ENCODE measurements at regions not wholly inside any gene's neighbourhood (a gene's known extent, or its start where the extent isn't known, plus 50 kb on each side); places are given as distances from the start of the nearest gene placed in this dataset.
"Not testable (repeated sequence)": the region's sequence is repeated elsewhere in the genome, so short reads cannot be mapped to it uniquely, and the experiment has no call there.

DNA sequence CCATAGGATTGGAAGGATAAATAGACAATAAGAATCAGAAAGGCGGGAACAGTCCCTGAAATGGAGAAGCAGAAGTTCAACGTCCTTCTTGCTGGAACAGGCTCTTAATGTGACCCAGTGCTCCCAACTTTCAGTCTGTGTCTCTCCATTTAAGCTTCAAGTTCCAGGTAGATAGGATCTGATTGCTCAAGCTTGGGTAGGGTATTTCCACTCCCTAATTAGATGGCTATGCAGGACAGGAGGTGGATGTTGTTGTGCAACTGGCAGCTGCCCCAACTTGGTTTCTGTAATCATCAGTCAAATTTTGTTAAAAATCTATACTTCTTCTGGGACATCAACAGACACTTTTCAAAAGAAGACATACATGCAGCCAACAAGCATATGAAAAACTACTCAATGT lies 266.2 kb downstream of the C12orf75 start:
- no peak for DNase-seq

DNA sequence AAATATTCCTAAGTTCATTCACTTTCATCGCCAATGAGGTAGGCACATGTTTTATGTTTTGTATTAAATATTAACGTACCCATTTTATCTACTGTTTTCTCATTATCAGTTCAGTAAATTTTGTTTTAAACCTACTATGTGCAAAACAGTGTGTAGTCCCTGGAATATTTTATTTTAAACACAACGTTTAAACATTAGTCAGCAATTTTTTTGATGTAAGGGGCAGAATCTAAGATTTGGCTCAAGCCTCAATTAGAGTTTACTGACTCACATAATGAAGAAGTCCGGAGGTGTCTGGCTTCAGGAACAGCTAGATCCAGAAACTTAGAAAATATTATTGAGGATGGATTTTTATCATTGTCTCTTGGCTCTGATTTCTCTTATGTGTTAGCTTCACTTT lies 267.5 kb downstream of the C12orf75 start:
- DNase-seq, result no peak

DNA sequence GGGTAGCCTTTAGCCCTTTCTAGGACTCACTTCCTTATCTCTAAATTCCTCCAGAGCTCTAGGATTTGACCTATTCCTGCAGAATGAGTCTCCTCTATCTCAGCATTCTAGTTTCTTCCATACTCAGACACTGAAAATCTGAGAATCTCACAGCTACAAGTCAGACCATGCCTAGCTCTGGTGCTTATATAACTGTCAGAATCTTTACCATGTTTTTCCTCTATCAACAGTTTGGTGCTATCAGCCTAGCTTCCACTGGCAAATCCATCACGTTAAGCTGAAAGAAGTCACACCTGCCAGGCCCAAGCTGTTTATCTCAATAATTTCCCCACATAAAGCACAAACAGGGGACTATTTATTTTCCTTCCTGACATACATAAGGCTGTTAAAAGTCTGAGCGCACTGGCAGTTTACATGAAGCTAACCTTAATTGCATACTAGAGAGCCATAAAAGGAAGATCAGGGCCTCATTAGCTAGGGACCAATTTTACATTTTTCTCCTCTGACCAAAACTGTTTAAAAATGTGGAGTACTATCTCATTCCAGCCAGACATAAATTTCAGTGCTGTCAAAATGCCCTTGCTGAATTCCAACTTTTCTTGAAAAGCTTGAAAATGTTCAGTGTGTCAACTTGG lies 270.5 kb downstream of the C12orf75 start:
- DNase-seq, result no peak

DNA sequence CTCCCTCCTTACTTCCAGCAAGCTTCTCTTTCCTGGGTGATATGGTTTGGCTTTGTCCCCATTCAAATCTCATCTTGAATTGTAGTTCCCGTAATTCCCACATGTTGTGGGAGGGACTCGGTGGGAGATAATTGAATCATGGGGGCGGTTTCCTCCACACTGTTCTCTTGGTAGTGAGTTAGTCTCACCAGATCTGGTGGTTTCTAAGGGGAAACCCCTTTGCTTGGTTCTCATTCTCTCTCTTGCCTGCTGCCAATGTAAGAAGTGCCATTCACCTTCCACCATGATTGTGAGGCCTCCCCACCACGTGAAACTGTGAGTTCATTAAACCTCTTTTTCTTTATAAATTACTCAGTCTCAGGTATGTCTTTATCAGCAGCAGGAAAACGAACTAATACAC lies 271.8 kb downstream of the C12orf75 start:
- not testable (repeated sequence) for DNase-seq

DNA sequence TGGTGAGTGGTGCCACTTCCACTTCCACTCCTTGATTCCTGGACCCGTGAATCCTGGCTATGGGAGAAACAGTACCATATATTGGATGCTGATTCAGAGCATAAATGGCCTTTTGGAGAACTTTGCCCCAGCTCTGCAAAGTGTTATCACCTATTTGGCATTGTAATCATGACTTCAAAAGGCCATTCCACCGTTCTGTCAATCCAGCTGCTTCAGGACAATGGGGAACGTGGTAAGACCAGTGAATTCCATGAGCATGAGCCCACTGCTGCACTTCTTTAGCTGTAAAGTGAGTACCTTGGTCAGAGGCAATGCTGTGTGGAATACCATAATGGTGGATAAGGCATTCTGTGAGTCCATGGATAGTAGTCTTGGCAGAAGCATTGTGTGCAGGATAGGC lies 273.8 kb downstream of the C12orf75 start:
- DNase-seq, result not testable (repeated sequence)

DNA sequence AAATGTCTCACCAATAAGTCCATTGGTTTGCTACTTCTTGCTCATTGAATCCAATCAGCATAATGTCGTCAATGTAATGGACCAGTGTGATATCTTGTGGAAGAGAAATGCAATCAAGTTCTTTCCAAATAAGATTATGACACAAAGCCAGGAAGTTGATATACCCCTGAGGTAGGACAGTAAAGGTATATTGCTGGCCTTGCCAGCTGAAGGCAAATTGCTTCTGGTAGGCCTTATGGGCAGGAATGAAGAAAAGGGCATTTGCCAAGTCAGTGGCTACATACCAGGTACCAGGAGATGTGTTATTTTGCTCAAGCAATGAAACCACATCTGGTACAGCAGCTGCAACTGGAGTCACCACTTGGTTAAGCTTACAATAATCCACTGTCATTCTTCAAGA lies 276.1 kb downstream of the C12orf75 start:
- not testable (repeated sequence) for DNase-seq

DNA sequence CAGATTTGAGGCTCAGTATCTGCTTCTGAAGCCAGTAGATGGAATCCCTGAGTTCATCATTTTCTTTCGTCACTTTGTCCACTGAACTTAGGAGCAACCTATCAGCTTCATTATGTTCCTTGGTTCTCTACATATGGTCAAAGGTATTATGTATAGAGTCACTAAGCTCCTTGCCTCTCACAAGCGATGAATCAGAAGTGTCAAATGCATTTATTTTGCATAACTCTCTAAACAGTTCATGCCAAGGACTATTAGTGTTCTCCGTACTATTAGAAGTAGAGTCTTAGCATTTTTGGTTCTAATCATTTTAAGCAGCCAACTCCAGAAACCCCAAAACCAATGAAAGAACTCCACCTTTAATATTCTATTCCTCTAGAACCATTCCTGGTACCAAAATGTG lies 278.5 kb downstream of the C12orf75 start:
- DNase-seq, result not testable (repeated sequence)

DNA sequence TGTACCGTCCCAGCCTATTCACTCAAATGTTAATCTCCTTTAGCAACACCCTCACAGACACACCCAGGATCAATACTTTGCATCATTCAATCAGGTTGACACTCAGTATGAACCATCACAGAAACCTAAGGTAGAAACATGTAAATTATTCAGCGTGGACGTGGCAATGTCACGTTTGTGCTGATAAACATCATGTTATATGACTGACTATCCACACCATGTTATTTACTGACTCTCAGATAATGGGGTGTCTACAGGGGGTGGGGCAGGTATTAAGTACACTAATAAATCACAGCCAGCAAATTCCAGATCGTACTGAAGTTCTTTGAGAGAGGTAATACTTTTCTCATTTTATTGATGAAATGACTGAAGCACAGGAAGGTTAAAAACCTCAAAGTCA lies 280.0 kb downstream of the C12orf75 start:
- no peak for DNase-seq

DNA sequence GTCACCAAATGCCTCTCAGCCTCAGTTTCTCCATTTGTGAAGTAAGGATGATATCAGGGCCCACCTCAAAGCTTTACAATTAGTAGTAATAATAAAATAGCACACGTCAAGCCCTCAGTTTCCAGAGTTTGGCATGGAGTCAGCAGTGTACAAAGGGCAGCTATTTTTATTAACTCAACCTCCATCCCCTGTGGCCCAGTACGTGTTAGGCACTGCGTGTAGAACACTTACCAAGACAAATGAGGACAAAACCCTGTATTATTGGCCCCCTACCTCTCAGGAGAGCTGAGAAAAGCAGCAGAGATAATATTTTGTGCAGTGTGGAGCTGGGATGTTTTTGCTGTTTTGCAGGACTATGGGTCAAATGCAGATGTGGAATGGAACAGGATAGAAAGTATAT lies 280.8 kb downstream of the C12orf75 start:
- DNase-seq, result no peak

DNA sequence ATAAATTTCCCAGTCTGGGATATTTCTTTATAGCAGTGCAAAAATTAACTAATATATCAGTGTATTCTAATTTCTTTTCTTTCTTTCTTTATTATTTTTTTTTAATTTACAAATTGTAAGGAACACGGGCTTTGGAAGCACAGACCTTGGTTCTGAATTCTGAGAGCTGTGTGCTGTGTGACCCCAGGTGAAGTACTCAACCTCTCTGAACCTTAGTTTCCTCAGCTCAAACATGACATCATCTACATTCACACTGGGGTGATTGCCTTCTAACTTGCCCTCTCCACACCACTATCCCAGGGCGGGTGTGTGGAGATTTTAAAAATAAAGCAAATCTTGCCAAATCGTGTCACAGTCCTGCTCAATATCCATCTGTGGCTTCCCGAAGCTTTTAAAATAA lies 282.8 kb downstream of the C12orf75 start:
- no peak for DNase-seq

DNA sequence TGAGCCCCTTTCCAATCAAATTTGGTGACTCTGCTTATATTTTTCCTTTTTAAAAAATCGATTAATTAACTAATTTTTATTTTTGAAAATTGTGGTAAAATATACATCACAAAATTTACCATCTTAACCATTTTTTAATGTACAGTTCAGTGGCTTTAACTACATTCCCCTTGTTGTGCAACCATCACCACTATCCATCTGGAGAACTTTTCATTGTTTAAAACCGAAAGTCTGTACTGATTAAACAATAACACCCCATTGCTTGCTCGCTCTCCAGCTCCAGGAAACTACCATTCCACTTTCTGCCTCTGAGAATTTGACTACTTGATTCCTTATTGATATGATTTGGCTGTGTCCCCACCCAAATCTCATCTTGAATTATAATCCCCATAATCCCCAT lies 283.4 kb downstream of the C12orf75 start:
- DNase-seq, result no peak

DNA sequence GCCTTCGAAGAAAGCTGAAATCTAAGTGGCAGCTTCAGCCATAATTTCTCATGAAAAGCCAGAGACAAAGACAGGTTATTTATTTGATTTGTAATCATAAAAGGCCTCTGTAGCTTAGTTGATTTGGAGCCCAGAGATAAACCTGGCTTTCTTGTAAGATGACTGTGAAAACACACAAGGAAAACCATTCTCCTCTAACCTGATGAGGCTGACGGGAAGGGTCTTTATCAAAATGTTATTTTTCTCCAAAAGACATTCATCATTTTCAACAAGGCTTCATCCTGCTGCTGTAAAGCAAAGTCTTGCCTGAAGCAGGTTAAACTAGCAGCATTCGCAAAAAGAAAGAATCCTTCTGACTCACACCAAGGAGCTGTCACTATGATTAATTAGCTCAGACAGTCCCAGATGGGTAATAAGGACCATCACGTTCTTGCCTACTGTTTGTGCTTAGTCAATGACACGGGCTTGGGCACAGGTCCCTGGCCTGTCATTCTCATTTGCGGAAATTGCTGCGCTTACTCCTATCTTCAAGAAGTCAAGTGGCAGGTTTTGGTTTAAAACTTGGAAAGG lies 286.6 kb downstream of the C12orf75 start:
- DNase-seq, result no peak

DNA sequence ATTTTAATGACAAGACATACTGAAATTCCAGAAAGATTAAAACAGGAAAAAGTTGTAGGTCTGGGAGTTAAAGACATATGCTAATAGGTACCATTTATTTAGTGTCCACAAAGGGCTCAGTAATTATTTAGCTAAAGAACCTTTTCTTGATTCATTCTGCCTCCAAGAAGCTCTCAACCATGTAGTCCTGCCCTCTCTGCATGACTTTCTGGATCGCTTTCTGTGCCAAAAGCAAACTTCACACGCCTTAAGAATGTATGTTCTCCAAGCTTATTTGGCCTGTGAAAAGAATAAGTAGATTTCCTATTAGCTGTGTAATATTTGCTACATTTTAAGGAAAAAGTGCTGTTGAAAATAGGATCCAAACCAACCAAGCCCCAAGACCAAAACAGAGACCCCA lies 291.7 kb downstream of the C12orf75 start:
- no peak for DNase-seq

DNA sequence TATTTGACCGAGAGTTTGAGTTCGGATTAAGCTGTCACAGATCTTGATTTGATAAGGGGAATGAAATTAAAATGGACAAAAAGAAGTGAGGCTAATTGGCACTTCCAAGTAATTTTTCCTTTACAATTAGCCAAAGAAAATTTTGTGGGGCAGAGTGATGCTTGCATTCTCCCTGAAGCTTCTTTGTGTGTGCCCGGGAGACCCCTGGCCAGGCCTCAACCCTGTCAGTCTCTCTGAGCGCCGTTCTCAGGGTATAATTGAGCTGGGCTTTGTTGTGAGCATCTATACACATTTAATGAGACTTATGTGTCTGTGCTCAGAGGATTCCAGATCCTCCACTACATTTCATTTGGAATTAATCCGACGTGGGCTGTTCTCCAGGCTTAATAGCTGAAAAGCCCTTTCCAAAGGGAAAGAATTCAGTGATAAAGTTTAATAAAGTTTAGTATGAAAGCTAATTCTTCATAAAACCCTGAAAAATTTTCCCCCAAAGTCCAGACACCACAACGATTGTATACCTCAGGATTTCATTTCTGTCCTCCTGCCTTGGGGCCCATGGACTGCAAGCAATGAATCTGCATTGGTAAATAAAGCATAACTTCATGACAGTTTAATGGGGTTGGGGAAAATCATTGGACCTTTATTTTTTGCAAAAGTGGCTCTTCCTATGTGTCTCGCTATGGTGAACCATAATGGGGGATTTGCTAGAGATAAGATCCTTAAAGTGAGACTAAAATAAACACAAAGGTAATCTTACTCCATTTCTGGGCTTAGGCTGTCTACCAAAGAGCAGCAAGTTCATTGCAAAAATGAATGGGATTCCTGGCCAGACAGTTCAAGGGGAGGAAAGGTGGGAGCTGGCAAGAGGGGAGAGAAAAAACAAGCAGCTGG lies 292.6 kb downstream of the C12orf75 start:
- no peak for DNase-seq

DNA sequence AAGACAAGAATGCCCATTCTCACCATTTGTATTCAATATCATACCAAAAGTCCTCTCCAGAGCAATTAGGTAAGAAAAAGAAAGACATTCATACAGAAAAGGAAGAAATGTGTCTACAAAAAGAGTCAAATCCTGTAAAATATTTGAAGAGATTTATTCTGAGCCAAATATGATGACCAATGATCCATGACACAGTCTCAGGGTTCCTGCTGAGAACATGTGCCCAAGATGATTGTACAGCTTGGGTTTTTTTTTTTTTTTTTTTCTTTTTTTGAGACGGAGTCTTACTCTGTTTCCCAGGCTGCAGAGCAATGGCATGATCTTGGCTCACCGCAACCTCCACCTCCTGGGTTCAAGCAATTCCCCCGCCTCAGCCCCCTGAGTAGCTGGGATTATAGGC lies 296.2 kb downstream of the C12orf75 start:
- no peak for DNase-seq

DNA sequence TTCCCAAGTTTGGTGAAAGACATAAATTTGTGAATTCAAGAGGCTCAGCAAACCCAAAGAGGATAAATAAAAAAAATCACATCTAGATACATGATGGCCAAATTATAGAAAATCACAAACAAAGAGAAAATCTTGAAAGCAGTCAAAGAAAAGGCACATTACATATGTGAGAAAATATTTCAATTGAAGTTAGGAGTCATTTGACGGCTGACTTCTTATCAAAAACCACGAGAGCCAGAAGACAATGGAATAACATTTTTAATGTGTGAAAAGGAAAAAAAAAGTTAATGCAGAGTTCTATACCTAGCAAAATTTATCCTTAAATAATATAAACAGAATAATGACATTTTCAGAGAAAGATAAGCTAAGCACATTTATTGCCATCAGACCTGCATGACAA lies 307.0 kb downstream of the C12orf75 start:
- no peak for DNase-seq

DNA sequence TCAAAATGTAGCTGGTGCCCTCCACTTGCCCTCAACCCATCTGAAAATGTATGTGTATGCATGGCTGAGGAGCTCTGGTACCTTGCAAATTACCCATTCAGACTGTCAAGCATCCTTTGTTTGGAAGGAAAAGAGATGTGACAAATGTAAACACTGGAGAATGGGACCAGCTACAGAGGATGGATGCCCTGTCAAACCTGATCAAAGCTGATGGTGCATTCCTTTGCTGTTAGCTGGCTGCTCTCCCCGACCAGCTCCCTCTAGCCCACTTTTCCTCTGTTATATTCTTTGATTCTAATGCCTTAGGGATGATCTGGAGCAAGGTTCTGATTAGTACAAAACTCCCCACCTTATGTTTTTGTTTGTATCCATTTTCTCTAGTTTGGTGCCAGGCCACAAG lies 310.3 kb downstream of the C12orf75 start:
- DNase-seq, result no peak

DNA sequence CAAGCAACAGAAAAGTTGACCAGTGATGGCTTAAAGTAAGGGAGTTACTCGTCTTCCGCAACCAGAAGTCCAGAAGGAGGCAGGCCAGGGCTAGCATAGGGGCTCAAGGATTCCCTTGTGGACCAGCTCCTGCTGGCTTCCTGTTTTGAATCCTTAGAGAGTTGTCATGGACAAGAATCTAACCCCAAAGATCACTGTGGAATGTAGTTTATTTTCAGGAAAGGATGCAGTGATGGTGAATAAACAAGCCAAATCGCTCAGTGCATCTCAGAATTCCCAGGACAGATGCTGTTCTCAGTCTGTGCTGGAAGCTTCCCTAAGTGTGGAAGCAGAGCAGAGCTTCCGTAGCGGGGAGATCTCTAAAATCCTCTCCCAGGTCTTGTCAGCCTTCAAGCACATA lies 311.3 kb downstream of the C12orf75 start:
- no peak for DNase-seq

DNA sequence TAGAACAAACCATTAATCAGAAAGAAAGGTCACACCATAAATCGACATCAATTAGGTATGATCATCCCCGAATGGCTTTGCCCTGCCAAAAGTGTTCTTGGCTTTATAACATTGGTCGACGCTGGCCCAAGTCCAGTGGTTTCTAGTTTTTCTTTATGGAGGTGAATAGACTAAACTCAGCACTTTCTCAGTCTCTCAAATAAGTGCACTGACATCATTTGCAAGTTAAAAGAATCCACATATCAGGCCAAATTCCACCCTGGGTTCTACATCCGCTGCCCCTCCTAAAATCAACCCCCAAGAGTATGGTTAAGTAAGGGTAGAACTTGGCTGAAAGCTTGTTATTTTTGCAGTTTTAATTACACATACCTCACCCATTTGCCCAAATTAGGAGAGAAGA lies 314.3 kb downstream of the C12orf75 start:
- no peak for DNase-seq

DNA sequence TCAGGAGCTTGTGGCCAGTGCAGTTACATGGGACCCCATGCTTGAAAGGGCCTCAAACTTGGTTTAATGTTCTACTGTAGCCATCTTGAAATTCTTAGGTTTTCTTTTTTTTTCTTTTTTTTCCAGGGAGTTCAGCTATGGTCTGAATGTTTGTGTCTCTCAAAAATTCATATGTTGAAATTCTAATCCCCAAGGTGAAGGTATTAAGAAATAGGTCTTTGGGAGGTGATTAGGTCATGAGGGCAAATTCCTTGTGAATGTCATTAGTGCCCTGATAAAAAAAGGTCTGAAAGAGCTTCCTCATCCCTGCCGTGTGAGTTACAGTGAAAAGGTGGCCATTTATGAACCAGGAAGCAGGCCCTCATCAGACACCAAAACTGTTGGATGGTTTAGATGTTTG lies 324.1 kb downstream of the C12orf75 start:
- DNase-seq, result no peak

DNA sequence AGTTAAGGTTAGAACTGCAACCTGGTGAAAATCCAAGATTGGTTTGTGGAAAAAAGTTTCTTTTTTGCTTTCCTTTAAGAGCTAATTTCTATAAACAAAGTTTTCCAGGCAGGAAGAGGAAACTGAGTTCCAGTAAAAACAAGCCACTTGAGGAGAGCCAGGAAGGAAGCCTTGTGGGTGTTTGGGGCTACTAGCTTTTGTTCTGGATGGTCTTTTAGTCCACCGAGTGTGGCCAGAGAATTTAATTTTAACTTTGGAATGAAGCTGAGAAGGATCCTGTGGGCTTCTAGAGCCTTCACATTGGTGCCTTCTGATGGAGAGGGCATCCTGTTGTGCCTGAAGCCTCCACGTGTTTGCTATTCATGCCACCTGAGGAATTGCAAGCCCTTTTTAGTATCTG lies 327.9 kb downstream of the C12orf75 start:
- DNase-seq, result no peak

DNA sequence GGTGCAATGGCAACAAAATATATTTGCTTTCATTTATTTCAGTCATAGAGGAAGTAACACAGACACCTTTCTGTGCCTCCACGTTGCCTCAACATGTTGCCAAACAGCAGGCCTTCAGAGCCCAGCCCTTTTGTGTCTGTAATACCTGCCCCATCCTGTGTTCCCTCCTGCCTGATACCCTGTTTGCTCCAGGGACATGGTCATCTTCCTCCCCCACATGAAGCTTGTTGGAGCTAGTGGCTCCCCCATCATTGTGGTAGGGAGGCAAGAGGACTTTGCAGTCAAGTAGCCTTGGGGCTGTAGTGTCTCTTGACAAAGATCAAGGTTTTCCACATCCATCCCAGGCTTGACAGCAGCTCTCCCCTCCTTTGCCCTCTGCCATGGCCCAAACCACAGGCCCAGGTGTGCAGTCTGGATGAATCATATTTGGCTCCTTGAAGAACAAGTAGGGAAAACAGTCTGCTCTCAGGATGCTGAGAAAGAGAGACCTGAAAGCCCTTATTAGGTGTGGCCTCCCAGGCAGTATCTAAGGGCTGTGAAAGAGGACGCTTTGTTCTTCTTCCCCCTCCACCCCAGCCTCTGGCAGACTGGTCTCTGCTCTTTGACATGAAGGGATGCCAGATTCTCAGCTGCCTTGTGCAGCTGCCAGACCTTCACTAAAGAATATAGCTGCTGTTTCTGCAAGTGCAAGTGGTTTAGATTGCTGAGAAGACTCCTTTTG lies 329.0 kb downstream of the C12orf75 start:
- DNase-seq, result no peak

DNA sequence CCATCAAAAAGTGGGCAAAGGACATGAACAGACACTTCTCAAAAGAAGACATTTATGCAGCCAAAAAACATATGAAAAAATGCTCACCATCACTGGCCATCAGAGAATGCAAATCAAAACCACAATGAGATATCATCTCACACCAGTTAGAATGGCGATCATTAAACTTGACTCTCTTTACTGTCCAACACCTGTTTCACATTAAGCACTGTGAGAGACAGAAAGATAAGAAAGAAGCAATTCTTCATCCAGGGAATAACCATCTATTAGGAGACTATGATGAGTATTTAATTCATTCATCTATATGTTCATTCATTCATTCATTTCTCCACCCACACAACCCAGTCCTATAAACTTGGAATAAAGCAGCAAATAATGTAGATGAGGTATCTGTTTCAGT lies 334.3 kb downstream of the C12orf75 start:
- DNase-seq, result not testable (repeated sequence)

DNA sequence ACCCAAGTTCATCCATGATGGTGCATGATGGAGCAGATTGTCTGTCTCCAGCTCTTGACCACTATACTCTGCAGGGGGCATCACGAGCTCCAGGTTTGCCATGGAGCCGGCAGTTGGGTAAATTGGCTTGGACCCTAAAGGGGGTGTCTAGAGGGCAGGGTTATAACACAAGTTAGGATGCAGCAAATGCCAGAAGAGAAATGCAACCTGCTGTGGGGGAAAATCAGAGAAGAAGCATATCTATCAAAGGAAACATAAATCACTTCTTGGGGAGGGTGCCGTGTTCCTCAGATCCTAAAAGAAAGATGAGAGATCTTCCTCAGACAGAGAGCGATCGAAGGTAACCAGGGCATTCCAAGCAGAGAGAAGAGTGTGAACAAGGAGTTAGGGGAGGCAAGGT lies 334.9 kb downstream of the C12orf75 start:
- no peak for DNase-seq

Data from NCI-H2107 (cell line).